NCI-H1417 treated with DMSO at 0.1 percent for 48 hours (cell line): ENCODE measurements at regions not wholly inside any gene's neighbourhood (a gene's known extent, or its start where the extent isn't known, plus 50 kb on each side); places are given as distances from the start of the nearest gene placed in this dataset.

Experiments used
- DNase-seq: peaks from one replicate; lab custom pipeline; 2025; lab: John Stamatoyannopoulos, UW

DNA sequence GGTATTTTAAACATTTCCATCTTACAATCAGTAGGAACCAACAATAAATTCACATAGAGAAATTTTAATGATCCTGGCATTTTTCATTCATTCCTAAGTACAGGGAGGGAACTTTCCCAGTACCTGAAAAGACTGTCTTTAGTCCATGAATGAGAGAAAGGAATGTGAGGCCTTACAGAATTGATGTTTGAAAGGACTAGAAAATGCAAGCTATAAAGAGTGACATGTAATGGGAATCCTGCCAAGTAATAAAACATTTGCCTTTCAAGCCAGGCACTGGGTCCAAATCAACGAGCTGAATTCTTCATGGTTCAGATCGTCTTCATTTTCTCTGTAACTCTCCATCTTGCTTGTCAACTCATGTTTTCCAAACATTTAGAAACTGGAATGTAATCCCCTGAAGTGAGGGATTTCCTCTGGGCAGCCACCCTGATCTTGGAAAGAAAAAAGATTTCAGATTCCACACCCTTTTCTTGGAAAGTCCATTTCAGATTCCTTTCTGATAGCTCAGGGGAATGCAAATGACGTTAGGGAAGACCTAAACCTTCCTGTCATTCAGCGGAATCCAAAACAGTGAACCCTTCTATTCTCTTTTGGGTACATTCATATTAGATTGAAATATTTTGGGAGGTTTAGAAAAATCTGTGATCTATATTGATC lies 315.8 kb downstream of the SH3GL2 start:
- no peak for DNase-seq

DNA sequence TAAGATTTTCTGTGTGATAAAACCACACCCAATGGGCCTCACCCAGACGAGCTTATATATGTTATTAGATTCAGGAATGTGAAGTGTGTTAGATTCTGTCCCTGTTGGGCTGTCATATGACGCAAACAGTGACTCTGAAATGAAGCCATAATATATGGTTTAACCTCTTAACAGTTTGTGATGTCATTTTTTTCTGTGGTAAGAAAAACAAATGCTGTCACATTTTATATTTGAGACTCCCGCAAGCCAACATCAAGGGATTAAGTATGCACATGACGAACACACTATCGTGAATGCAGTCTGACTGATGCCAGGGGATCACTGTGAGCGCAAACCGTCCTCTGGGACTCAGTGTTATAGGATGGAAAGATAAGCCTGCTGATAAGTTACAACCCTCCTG lies 321.7 kb downstream of the SH3GL2 start:
- DNase-seq: no peak

DNA sequence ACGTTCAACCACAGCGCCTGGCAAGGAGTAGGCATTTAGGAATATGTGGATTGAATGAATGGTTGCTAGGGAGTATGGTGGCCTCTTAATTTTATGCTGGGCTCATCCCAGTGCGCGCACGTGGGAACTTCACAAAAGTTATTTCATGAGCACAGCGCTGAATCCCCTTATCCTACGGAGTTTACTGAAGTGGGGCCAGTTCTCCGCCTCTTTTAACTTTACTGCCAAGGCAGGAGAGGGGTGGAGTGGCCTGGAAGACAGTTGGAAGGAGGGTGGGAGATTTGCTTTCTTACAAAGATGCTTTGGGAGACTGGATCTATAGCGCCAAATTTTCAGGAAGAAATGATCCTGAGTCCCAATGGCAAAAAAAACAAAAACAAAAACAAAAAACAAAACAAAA lies 326.5 kb downstream of the SH3GL2 start:
- no peak for DNase-seq

DNA sequence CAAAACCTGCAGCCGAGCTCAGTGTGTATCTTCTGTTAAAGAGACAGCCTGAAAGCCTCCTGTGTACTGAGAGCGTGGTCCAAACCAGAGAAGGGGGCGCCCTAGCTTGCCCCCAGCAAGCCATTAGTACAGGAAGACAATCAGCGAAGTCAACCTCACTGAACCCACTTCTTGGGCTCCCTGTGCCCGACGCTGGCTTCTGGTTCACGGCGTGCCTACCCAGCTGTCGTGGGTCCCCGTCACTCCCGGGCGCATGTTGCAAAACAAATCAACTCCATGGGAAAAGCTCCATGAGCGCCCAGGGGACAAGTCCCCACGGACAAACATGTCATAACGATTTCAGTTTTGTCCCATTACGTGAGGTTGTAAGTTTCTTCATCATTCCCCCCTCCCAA lies 326.9 kb downstream of the SH3GL2 start:
- DNase-seq: no peak

DNA sequence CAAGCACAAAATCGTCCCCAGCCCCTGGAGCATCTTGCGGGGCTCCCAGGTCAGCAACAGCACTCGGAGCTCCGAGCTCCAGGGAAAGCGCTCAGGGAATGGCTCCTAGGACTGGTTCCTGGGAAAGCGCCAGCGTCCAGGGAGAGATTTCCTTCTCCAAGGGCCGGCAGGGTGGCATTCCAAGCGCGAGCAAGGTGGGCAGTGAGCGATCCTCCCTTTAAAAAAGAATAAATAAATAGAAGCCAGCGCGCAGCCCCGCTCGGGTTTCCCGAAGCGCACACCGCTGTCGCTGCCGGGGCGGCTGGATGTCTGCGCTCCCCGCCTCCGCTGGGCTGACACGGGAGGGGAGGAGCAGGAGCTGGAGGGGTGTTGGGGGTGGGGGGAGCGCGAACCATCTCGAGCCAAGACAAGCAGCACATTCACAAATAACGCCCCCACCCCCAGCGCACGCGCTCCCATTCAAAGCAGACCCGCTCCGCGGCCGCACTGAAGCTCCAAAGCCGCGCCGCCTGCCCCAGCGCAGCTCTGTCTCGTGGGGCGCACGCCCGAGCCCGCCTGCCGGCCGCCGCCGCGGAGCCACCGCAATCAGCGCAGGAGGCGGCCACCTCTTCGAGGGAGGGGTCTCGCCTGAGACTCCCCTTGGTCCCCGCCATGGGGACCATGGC lies 327.4 kb downstream of the SH3GL2 start:
- no peak for DNase-seq

DNA sequence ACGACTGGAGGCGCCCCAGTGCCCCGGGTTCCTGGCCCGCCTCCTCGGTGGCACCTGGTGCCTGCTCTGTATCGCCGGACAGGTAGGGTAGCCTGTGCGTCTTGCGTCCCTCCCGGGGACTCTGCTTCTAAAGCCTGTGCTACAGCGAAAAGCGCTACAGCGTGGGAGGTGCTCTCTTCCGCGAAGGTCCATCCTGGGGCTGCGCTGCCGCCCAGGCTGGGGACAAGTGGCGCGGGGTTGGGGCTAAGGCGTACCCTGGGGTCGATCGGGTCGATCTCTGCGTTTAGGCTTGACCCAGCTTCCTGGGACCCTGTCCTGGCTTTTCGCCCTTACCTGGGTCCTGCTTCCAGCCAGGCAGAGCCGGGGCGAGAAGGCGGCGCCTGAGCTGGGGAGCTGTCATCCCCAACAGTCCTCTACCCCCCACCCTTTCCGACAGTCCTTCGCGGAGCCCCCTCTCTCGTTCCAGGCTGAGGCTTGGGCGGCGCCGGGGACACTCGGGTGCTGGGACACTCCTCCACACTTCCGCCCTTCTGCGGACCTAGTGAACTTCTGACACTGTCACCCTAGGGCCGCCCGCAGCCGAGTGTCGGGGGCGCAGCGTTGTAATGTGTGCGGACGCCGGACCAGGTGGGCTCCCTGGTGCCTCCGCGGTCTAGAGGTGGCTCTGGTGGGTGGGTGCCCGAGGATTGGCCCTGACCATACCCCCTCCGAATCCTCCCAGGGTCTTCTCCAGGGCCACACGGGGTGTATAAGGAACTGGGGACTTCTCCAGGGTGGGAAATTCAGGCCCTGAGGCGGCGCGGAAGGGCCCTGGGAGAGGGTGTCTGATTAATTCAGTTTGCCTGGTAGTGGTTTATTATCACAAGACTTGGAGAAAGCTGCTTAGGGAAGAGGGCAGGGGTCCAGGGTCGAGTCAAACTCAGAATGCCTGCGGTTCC lies 328.2 kb downstream of the SH3GL2 start:
- DNase-seq: no peak

DNA sequence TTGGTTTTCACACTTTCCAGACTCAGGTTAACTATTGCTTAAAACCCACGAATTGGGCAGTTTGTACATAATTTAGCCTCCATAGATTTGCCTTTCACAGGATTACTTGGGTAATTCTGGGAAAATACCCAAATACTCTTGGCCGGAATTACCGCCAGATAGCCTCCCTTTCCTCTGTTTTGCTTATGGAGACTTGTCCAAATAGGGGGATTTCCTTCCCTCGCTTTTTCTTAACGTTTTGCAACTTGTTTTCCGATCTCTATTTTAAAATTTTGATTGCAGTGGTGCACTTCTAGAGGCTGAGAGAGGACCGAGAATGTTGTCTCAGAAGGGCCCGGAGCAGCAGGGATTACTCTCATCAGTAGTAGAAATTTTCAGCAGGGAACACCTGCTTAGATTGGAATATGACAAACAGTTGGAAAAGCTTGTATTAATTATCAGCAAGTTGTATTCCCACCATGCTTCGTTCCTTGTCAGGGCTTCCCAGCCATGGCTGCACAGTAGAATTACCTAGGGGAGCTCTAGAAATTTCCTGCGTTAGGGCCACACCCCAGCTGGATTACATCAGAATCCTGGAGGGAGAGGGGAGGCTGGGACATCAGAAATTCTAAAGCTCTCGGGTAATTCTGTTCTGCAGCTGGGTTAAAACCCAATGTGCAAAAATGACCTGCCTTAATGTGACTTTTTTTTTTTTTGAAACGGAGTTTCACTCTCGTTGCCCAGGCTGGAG lies 329.1 kb downstream of the SH3GL2 start:
- DNase-seq: no peak

DNA sequence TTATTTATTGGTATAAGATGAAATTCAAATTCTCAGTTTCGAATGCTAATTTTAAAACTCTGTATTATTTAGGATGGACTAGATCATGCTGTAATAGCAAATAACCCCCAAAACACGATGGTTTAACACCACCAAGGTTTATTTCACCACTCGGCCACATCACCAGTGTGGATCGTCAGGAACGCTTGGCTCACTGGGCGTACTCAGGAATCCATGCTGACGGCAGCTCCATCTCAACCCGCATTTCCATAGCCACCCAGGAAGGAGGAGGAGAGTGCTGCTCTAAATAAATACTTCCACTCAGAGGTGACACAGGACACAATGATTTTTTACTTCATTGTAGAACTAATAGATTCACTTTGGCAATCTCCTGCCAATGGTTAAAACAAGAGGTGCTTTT lies 347.4 kb downstream of the SH3GL2 start:
- no peak for DNase-seq

DNA sequence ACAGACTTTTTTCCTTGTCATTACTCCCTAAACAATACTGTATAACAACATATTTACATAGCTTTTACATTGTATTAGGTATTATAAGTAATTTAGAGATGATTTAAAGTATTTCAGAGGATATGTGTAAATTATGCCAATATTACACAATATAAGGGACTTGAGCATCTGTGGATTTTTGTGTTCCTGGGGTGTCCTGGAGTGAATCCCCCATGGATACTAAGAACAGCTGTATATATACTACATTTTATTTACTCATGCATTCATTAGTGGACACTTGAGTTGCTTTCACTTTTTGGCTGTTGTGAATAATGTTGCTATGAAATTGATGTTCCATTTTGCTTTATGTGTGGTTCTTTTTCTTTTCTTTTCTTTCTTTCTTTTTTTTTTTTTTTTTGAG lies 348.8 kb downstream of the SH3GL2 start:
- DNase-seq: no peak

DNA sequence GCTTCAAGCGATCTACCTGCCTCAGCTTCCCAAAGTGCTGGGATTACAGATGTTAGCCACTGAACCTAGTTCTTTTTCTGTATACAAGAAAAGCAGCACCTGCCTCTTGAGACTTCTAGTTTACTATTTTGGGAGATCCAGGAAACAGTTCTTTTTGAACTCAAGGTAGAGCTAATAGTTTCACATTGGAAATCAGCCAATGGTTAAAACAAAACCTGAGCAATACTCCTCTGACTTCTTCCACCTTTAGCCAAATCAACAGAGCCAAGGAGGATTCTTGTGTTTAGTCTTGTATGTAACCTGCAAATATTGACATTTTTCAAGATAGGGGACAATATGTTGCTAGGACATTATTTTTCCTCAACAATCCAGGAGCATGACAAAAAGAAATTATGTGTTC lies 349.4 kb downstream of the SH3GL2 start:
- no peak for DNase-seq

DNA sequence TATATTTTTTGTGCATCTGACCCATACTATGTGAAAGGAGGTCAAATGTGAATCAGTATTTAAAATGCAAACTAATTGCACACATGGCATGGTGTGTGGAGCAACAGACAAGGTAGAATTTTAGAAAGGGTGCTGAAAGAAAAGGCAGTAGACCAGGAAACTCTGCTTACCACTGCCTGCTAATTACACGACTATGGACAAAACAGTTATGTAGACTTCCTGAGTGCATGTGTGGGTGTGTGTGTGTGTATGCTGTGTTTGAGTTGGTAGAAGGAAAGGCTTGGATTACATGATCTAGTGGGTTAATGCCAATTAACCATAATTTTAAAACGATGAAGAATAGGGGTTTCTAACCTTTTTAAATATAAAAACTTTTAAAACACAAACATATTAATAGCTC lies 349.9 kb downstream of the SH3GL2 start:
- DNase-seq: no peak

DNA sequence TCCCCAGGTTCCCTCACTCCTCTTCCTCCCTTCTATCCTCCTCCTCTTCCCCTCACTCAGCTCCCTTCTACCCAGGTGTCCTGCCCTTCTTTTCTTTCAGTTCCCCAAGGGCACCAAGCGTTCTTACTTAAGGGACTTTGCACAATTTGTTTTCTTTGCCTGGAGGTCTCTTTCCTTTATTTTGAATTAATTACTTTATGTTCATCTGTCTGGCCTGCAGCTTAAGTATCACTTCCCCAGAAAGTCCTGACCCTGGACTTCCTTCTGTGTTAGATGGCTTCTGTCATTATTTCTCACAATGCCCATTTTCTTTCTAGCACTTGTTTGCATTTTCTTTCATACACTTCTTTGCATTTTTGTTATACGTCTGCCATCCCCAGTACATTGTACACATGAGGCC lies 350.6 kb downstream of the SH3GL2 start:
- DNase-seq: no peak

DNA sequence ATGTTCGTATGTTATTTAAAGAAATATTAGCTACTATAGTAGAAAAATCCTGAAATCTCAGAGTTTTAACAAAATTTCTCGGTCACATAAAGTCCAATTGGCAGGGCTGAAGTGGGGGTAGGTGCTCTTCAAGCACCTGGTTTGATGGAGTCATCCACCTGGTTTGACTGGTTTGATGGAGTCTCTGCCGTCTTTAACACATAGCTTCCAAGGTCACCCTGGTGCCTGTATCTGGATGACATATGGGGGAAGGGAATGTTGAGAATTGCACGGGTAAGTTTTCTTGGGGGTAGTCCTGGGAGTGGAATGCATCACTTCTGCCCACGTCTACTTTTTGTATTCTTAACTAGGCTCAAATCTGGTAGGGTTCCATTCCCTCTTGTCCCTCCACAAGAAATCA lies 351.2 kb downstream of the SH3GL2 start:
- DNase-seq: no peak

DNA sequence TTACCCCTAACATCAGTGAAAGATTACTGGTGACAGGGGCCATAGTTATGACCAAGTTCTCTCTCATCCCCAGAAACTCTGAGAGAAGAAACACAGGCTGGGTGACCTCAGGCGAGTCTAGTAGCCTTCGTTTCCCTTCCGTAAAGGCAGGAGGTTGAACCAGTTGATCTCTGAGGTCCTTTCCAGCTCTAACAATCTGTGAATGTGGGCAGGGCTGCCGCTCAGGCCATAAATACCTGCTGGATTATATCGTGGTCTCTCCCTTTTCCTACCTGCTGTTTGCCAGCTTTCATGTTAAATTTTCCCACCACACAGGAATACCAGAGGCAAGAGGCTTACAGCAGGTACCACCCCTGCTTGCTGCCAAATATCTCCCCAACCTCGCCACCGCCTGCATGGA lies 357.5 kb downstream of the SH3GL2 start:
- DNase-seq: no peak

DNA sequence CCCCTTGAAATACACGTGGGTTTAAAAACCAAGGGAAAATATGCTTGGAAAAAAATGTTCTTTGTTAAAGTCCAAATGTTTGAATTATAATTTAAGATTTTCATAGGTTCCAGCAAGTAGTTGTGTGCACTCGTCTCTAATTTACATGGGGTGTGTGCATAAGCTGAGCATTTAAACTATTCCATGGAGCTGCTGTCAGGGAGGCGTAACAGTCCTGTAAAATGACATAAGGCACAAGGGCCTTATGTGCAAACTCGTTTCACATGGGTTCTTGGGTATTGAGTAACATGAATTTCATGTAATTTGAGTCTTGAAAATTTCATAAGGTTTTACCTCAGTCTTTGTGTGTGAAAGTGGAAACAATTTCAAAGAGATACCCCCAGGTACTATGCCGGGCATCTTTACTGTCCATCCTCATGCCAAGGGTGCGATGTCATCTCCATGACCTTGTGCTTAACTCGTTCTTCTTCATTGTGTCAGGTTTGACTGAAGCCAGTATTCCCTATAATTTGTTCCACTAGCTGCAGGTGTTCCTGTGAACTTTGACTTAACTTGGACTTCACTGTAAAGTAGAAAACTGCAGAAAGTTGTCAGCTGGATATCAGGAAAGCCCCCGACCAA lies 359.3 kb downstream of the SH3GL2 start:
- DNase-seq: no peak

DNA sequence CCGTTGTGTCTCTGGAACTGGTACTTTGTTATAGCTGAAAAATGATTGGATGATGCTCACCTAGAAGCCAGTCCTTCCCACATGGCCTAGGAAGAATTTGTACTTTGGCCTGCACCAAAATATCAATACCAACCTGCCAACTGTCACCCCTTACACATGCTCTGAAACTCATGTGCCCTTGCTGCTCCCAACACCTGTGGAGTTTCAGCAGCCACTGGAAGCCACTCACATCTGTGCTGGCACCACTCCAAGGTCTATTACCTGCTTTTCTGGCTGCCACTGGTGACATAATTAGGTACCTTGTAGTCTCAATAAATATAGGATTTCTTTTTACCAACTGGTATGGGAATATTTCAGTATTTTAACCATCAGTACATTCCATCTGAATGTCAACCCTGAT lies 363.6 kb downstream of the SH3GL2 start:
- DNase-seq: no peak

DNA sequence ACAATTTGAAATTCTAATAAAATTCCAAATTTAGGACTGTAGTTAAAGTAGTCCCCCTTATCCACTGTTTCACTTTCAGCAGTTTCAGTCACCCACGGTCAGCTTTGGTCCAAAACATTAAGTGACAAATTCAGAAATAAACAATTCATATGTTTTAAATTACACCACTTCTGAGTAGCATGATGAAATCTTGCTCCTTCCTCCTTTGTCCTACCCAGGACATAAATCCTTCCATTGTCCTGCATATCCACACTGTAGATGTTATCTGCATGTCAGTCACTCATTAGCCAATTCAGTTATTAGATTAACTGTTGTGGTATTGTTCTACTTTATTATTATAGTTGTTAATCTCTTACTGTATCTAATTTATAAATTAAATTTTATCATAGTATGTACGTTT lies 376.5 kb downstream of the SH3GL2 start:
- no peak for DNase-seq

DNA sequence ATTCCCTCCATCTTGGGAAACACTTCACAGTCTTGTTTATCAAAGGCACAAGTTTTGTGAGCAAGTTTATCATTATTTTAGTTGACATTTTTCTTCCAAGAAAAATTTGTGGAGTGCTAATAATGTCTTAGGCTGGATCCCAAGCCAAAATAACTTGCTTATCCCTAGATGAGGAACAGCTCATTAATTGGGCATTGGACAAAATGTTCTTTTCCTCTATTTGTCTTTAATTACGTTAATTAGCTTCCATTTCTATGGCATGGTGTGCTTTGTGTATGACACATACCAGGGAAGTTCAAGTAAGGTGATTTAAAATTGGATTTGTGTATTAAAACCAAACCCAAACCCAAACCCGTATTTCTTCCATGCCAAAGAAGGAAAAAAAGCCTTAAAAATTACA lies 379.5 kb downstream of the SH3GL2 start:
- no peak for DNase-seq

DNA sequence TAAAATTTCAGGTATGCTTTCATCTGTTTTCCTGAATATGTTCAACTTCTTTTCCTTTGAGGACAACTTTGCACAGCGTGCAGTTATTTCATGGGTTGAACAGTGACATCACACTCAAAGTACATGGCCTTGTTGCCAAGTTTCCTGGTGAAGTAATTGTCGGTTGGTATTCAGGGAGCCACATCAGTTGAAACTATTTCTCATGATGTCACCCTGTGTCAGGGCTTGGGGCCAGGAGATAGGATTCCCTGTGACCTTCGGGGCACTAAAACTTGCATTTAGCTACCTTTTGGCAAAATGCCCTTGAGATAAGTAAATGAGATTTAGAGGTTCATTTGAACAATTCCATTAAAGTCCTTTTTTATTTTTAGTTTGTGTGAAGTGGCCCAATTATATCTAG lies 383.9 kb downstream of the SH3GL2 start:
- DNase-seq: no peak

DNA sequence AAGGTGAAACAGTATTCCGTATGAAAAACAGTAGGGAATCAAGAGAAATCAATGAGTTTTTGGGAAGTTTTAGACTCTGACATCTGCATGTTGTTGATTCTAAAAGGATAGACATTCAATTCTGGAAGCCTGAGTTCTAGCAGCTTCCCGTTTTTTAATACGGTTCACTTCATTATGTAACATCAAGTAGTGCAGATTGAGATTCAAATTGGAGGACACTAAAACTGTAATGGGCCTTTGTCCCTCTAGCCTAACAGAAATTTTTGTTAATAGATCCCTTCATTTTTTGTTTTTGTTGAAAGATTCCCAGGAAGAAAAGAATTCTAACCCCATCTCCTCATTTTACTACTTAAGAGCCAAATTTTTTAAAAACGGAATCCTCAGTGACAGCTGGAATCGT lies 384.6 kb downstream of the SH3GL2 start:
- DNase-seq: no peak

DNA sequence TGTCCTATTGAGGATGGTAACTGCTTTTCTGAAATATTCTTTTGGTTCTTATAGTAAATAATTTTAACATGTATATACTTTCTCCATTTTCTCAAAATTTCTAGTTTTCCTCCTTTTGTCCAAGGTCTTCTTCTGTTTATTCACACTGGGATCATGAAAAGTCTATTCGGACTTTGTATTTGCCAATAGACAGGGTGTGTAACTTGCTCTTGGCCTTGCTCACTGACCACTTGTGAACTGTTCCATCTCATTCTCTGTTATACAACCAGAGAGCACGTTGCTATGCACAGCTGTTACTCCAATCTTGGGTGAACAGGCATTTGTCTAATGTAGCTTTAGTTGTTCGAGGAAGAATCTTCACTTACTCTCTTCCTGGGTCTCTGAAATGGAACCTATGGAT lies 388.9 kb downstream of the SH3GL2 start:
- no peak for DNase-seq

DNA sequence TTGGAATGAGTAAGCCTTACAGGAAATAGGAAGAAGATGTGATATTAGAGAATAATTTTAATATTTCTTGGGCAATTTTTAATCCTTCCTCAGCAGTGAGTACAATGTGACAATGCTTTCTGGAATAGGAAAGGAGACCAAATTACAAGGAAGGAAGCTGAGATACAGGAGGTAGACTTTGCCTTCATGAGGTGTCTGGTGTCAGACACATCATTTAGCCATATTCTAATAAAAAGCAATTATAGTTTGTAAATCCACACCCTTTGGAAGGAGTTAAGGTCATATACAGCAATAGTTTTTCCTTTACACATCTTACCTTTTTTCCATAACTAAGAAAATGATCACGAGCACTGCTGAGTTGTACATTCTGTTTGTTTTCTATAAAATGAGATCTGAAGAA lies 390.4 kb downstream of the SH3GL2 start:
- no peak for DNase-seq
